ENCODE measurements at regions not wholly inside any gene's neighbourhood (a gene's known extent, or its start where the extent isn't known, plus 50 kb on each side); places are given as distances from the start of the nearest gene placed in this dataset.
"Not testable (repeated sequence)": the region's sequence is repeated elsewhere in the genome, so short reads cannot be mapped to it uniquely, and the experiment has no call there.

DNA sequence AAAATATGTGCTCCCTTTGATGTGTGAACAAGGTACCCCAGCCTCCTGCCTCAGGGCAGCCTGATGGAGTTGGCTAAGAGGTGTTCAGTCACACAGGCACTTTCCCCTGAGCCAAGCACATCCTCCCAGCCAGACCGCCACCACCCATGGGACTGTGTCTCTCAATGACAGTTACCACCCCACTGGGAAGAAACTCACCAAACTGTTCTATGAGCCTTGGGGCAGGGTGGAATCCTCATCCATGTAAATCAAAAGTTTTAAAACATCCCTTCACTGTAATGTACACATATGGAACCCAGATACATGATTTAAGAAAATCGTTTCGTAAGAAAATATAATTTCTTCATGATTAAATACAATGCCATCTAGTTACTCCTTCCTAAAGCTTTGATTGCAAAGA lies 138.4 kb upstream of the LSM14A start:
- H3K4me3 Mint-ChIP-seq = no peak overlapping the region
- no peak for DNase-seq (ENCODE audit: low spot score in 2 of 2)
- no peaks in the 10 kb centered on the region for H3K36me3 Mint-ChIP-seq (ENCODE audit: insufficient read depth)
- H3K9me3 Mint-ChIP-seq = no peaks in the 10 kb centered on the region
- peaks cover 38% of the 10 kb centered on the region for H3K27me3 Mint-ChIP-seq
- no peak for ATAC-seq (replicated peaks; ENCODE audit: extremely low read depth, poor library complexity, severe bottlenecking)
- no peak overlapping the region for H3K27ac Mint-ChIP-seq (ENCODE audit: low read depth)
- no peaks in the 10 kb centered on the region for H3K4me1 Mint-ChIP-seq

DNA sequence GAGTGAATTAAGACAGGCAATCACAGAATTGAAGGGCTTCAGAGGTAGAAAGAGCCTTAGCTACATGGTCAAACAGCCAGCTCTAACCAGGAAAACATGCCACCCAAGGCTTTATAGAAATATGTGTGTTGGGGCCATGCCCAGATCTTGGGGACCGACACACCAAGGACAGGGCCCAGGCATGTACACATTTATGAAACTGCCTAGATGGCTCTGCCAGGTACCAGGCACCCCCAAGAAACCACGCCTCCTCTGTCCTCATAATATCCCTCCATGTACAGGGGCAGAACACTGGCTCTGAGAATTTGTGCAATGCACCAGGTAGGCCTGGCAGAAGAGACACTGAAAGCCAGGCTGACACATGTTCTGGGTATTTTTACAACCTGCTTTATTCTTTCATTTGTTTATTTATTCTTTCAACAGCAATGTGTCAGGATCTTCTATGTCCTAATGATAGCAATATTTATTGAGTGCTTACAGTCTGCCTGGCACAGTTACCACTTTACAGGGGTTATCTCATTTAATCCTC lies 137.9 kb upstream of the LSM14A start:
- Mint-ChIP-seq H3K27me3 (peaks cover 41% of the 10 kb centered on the region), H3K36me3 (ENCODE audit: insufficient read depth) (no peaks in the 10 kb centered on the region), H3K9me3 (no peaks in the 10 kb centered on the region), H3K4me1 (no peaks in the 10 kb centered on the region), H3K27ac (ENCODE audit: low read depth) (no peak overlapping the region), H3K4me3 (no peak overlapping the region)
- DNase-seq (ENCODE audit: low spot score in 2 of 2) = no peak
- no peak for ATAC-seq (replicated peaks; ENCODE audit: extremely low read depth, poor library complexity, severe bottlenecking)

DNA sequence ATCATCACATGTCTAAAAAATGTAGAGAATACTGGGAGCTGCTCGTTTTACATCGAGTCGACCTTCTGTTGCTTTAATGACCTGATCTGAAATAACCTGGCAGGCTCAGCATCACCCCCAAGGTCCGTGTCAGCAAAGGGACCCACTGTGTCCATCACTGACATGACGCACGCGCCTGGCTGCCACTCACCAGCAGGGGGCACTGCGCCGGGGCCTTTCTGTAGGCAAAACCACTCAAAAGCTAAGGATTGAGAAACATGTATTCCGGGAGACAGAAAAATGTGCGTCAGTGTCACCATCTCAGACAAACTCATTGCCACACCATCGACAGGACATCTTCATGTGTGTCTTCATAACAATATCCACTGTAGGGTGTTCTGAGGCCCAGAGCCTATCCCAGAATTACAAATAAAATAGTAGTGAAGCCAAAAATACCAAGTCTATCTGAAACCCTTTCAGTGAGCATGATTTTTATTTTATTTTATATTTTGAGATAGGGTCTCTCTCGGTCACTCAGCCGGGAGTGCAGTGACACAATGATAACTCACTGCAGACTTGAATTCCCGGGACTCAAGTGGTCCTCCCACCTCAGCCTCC lies 130.3 kb upstream of the LSM14A start:
- no peaks in the 10 kb centered on the region for H3K4me1 Mint-ChIP-seq
- no peaks in the 10 kb centered on the region for H3K9me3 Mint-ChIP-seq
- DNase-seq (ENCODE audit: low spot score in 2 of 2) (peak; percentile 37 to 47), ATAC-seq (replicated peaks; ENCODE audit: extremely low read depth, poor library complexity, severe bottlenecking) (no peak)
- H3K4me3 Mint-ChIP-seq = no peak overlapping the region
- no peak overlapping the region for H3K27ac Mint-ChIP-seq (ENCODE audit: low read depth)
- peaks cover 62% of the 10 kb centered on the region for H3K27me3 Mint-ChIP-seq
- H3K36me3 Mint-ChIP-seq (ENCODE audit: insufficient read depth) = no peaks in the 10 kb centered on the region

DNA sequence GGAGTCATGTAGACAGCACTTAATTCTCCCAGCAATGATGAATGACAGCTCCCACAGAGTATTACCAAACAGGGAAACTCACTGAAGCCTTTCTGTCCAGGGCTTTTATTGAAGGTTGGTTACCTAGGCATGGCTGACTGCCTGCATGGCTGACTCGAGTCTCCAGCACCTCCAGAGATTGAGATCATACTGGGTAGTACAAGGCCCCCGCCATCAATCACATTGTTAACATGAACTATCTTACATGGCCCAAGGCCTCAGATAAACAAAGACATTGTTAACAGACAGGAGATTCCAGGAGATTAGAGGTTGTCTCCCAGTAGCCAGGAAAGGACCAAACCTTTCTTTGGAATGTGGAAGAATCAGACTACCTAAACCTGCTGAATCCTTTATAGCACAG lies 128.3 kb upstream of the LSM14A start:
- ATAC-seq (replicated peaks; ENCODE audit: extremely low read depth, poor library complexity, severe bottlenecking) (no peak), DNase-seq (ENCODE audit: low spot score in 2 of 2) (no peak)
- no peaks in the 10 kb centered on the region for H3K9me3 Mint-ChIP-seq
- peaks cover 75% of the 10 kb centered on the region for H3K27me3 Mint-ChIP-seq
- H3K36me3 Mint-ChIP-seq (ENCODE audit: insufficient read depth) = no peaks in the 10 kb centered on the region
- H3K4me1 Mint-ChIP-seq = no peaks in the 10 kb centered on the region
- no peak overlapping the region for H3K4me3 Mint-ChIP-seq
- H3K27ac Mint-ChIP-seq (ENCODE audit: low read depth) = no peak overlapping the region

DNA sequence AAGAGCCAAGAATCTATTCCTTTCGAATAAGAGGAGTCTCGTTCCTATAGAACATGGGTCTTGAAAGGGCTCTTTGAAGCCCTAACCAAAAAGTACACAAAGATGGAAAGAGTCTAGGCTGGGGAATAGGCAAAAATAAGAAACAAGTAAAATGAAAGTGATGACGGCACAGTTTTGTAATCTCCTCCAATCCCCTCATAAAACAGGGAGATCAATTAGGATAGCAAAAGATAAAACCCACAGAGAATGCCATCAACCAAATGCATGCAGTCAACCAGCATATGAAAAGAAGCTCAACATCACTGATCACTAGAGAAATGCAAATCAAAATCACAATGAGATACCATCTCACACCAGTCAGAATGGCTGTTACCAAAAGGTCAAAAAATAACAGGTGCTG lies 122.4 kb upstream of the LSM14A start:
- H3K4me1 Mint-ChIP-seq = no peaks in the 10 kb centered on the region
- H3K9me3 Mint-ChIP-seq = no peaks in the 10 kb centered on the region
- no peak overlapping the region for H3K4me3 Mint-ChIP-seq
- H3K36me3 Mint-ChIP-seq (ENCODE audit: insufficient read depth) = no peaks in the 10 kb centered on the region
- H3K27me3 Mint-ChIP-seq = peaks cover 60% of the 10 kb centered on the region
- no peak overlapping the region for H3K27ac Mint-ChIP-seq (ENCODE audit: low read depth)
- no peak for ATAC-seq (replicated peaks; ENCODE audit: extremely low read depth, poor library complexity, severe bottlenecking)
- DNase-seq (ENCODE audit: low spot score in 2 of 2) = no peak

DNA sequence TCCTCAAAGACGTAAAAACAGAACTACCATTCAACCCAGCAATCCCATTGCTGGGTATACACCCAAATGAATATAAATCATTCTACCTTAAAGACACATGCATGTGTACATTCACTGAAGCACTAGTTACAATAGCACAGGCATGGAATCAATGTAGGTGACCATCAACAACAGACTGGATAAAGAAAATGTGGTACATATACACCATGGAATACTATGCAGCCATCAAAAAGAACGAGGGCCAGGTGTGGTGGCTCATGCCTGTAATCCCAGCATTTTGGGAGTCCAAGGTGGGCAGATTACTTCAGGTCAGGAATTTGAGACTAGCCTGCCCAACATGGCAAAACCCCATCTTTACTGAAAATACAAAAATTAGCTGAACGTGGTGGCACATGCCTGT lies 121.9 kb upstream of the LSM14A start:
- H3K27ac Mint-ChIP-seq (ENCODE audit: low read depth); H3K4me1 Mint-ChIP-seq; ATAC-seq (replicated peaks; ENCODE audit: extremely low read depth, poor library complexity, severe bottlenecking); DNase-seq (ENCODE audit: low spot score in 2 of 2); H3K9me3 Mint-ChIP-seq; H3K4me3 Mint-ChIP-seq; H3K36me3 Mint-ChIP-seq (ENCODE audit: insufficient read depth): not testable (repeated sequence)
- peaks cover 55% of the 10 kb centered on the region for H3K27me3 Mint-ChIP-seq

DNA sequence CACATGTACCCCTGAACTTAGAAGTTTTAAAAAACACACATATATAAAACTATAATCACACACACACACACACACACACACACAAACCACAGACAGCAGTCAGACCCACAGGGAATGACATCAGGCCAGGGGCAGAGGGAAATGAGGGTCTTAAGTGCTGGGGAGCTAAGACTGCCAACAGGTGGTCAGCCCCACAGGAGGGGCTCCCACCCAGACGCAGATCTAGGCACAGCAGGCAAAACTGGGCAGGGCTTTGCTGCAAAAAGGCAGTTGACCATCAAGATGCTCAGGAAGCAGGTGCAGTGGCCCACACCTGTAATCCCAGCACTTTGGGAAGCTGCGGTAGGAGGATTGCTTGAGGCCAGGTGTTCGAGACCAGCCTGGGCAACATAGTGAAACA lies 121.0 kb upstream of the LSM14A start:
- H3K4me1 Mint-ChIP-seq = no peaks in the 10 kb centered on the region
- no peaks in the 10 kb centered on the region for H3K36me3 Mint-ChIP-seq (ENCODE audit: insufficient read depth)
- H3K27ac Mint-ChIP-seq (ENCODE audit: low read depth) = no peak overlapping the region
- ATAC-seq (replicated peaks; ENCODE audit: extremely low read depth, poor library complexity, severe bottlenecking) (no peak), DNase-seq (ENCODE audit: low spot score in 2 of 2) (no peak)
- no peak overlapping the region for H3K4me3 Mint-ChIP-seq
- peaks cover 53% of the 10 kb centered on the region for H3K27me3 Mint-ChIP-seq
- no peaks in the 10 kb centered on the region for H3K9me3 Mint-ChIP-seq

DNA sequence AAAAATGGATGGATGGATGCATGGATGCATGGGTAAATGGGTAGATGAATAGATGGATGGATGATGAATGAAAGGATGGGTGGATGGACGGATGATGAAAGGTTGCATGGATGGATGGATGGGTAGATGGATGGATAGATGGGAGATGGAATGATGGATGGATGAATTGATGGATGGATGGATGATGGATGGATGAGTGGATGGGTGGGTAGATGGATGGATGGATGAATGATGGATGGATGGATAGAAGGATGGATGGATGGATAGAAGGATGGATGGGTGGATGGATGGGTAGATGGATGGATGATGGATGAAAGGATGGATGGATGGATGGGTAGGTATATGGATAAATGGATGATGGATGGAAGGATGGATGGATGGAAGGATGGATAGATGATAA lies 115.1 kb upstream of the LSM14A start:
- no peaks in the 10 kb centered on the region for H3K36me3 Mint-ChIP-seq (ENCODE audit: insufficient read depth)
- H3K27ac Mint-ChIP-seq (ENCODE audit: low read depth) = no peak overlapping the region
- H3K4me3 Mint-ChIP-seq = no peak overlapping the region
- H3K4me1 Mint-ChIP-seq = no peaks in the 10 kb centered on the region
- DNase-seq (ENCODE audit: low spot score in 2 of 2) (no peak), ATAC-seq (replicated peaks; ENCODE audit: extremely low read depth, poor library complexity, severe bottlenecking) (no peak)
- no peaks in the 10 kb centered on the region for H3K9me3 Mint-ChIP-seq
- H3K27me3 Mint-ChIP-seq = peaks cover 24% of the 10 kb centered on the region

DNA sequence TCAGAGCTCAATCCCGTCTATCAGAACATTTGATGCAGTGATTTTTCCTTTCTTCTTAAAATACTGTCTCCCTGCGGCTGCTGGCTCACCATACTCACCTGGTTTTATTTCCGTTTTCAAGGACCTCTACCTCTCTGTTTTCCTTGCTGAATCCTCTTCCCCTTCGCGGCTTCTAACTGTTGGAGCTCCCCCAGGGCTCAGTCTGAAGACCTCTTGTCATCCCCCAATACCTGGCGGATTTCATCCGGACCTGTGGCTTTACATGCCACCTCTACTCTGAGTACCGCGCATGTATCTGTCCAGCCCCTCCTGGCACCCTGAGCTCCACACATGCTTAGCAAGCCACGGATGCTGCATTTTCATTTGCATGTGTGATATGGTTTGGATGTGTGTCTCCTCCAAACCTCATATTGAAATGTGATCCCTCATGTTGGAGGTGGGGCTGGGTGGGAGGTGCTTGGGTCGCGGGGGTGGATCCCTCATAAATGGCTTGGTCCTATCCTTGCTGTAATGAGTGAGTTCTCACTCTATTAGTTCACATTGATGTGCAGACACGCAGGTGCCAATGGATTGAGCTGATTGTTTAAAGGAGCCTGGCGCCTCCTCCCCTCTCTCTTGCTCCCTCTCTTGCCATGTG lies 106.2 kb upstream of the LSM14A start:
- no peak overlapping the region for H3K27ac Mint-ChIP-seq (ENCODE audit: low read depth)
- no peaks in the 10 kb centered on the region for H3K4me1 Mint-ChIP-seq
- peaks cover 5% of the 10 kb centered on the region for H3K36me3 Mint-ChIP-seq (ENCODE audit: insufficient read depth)
- no peak for DNase-seq (ENCODE audit: low spot score in 2 of 2)
- H3K9me3 Mint-ChIP-seq = no peaks in the 10 kb centered on the region
- H3K27me3 Mint-ChIP-seq = peaks cover 41% of the 10 kb centered on the region
- no peak overlapping the region for H3K4me3 Mint-ChIP-seq
- ATAC-seq (replicated peaks; ENCODE audit: extremely low read depth, poor library complexity, severe bottlenecking) = no peak

DNA sequence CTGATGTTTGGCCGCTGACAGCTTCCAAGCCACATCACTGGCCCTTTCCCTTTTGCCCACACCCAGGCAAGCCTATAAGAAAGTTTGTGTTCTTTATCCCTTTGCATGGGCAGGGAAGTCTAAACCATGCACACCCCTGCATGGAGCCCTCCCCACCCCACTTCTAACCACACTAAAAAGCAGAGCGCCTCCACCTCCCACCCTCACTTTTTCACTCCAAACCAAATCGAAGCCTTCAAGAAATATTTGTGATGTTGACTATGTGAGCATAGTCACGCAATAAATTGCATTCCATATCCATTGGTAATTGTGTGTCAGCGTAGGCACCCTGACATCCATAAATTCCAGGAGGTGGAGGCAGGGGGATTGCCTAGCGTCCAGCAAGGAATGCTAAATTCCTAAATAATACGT lies 104.4 kb upstream of the LSM14A start:
- Mint-ChIP-seq H3K4me1 (no peaks in the 10 kb centered on the region), H3K27me3 (peaks cover 53% of the 10 kb centered on the region), H3K9me3 (no peaks in the 10 kb centered on the region), H3K27ac (ENCODE audit: low read depth) (no peak overlapping the region), H3K36me3 (ENCODE audit: insufficient read depth) (peaks cover 5% of the 10 kb centered on the region), H3K4me3 (no peak overlapping the region)
- DNase-seq (ENCODE audit: low spot score in 2 of 2) = no peak
- ATAC-seq (replicated peaks; ENCODE audit: extremely low read depth, poor library complexity, severe bottlenecking) = no peak

DNA sequence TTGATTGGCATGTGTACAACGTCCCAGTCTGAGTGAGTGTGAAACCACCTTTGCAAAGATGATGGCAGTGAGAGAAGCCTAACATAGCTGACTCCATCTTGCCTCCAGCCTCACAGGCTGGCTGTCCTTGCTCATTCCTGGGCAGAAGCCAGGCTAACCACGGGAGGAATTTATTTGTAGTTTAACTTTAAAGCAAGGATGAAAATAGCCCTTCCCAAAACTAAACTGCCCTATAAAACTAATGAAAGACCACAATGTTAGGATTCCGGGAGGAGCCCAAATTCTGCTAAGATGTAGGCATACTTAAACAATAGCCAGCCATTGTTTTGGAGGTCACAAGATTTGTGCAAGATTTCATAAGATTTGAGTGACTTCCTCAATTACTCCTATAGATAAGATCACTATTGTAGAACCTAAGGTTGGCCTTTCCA lies 96.6 kb upstream of the LSM14A start:
- Mint-ChIP-seq H3K27ac (ENCODE audit: low read depth) (no peak overlapping the region), H3K4me3 (no peak overlapping the region), H3K27me3 (peaks cover 54% of the 10 kb centered on the region), H3K9me3 (no peaks in the 10 kb centered on the region), H3K36me3 (ENCODE audit: insufficient read depth) (peaks cover 2% of the 10 kb centered on the region), H3K4me1 (no peaks in the 10 kb centered on the region)
- DNase-seq (ENCODE audit: low spot score in 2 of 2) = no peak
- ATAC-seq (replicated peaks; ENCODE audit: extremely low read depth, poor library complexity, severe bottlenecking) = no peak

DNA sequence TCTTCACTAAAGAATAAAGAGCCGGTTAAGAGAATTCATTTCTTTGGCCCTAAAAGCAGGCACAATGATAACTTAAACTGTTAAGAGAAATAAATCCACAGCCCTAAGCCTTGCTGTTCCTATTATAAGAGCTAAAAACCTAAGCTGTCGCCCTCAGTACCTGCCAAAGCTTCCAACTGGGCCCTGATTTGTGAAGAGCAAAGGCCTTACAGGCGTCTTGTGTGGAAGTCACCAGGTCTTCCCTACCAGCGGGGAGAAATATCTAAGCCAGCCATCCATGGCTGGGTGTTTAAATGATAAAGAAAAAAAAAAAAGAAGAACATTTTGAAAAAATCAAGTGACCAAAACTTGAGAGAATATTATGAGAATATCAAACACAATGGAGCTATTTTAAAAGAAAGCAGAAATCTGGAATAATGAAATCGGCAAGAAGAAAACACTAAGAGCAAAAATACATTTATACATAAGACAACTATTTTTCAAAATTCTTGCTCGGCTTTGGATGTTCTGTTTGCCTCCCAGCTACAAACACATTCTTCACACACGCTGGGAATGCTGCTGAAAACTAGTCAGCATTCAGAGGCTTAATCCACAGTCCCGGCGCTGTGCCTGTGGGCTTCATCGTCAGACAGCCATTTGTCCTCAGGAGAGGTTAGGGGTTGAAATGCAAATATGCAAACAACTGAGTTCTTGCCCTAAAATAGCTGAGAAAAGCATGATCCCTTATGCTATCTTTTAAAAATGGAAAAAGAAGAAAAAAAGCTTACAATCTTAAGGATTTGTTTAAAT lies 89.8 kb upstream of the LSM14A start:
- H3K4me1 Mint-ChIP-seq = no peaks in the 10 kb centered on the region
- DNase-seq (ENCODE audit: low spot score in 2 of 2) = no peak
- H3K9me3 Mint-ChIP-seq = no peaks in the 10 kb centered on the region
- peaks cover 51% of the 10 kb centered on the region for H3K27me3 Mint-ChIP-seq
- no peak overlapping the region for H3K27ac Mint-ChIP-seq (ENCODE audit: low read depth)
- no peak overlapping the region for H3K4me3 Mint-ChIP-seq
- H3K36me3 Mint-ChIP-seq (ENCODE audit: insufficient read depth) = no peaks in the 10 kb centered on the region
- no peak for ATAC-seq (replicated peaks; ENCODE audit: extremely low read depth, poor library complexity, severe bottlenecking)
